NCI-H345 (cell line): ENCODE measurements at regions not wholly inside any gene's neighbourhood (a gene's known extent, or its start where the extent isn't known, plus 50 kb on each side); places are given as distances from the start of the nearest gene placed in this dataset.
"Not testable (repeated sequence)": the region's sequence is repeated elsewhere in the genome, so short reads cannot be mapped to it uniquely, and the experiment has no call there.

Experiments used
- DNase-seq: peaks from one replicate; lab custom pipeline; 2025; lab: John Stamatoyannopoulos, UW

DNA sequence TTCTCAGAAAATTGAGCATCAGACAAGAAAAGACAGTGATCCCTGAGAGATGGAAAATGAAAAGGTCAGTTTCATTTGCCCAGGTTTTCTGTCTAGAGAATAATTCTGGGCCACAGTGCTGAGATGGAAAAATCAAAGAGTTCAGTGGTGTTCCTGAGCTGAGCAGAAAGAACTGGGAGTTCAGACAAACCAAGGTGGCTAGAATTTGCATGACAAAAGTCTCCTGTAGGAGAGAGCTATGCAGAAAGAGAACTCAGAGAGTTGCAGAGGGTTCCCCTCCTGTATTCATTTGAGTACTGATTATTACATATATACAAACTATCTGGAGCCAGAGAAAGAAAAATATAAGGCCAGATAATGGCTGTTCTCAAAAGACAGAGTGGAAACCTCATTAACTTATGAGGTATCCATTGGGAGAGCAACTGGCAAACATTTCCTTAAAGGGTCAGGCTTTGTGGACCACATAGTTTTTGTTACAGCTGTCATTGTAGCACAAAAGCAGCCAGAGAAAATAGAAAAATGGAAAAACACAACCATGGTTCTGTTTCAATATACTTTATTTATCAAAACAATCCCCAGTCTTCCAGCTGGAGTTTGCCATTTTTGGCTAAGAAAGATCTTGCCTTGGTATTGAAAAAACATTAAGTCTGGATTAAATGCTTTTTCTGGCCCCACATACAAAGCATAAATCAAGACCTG, 1004.1 kb downstream of the TBL1XR1 start:
- DNase-seq: no peak

GRCh38 chr3:176190755-176191154, 1006.5 kb downstream of the TBL1XR1 start:
- no peak for DNase-seq

DNA sequence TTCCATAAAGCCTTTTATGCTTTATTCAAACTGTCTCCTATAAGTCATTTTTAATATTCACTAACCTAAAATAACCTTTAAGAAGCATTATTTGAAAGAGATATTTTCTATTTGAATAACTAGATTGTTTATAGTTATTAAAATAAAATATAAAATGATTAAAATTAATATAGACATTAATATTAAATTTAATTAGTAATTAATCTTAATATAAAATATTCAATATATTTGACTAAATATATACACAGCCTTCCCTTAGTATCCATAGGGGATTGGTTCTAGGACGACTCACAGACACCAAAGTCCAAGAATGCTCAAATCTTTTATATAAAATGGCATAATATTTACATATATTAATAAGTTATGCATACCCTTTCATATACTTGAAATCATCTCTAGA, 1014.1 kb downstream of the TBL1XR1 start:
- DNase-seq: no peak

DNA sequence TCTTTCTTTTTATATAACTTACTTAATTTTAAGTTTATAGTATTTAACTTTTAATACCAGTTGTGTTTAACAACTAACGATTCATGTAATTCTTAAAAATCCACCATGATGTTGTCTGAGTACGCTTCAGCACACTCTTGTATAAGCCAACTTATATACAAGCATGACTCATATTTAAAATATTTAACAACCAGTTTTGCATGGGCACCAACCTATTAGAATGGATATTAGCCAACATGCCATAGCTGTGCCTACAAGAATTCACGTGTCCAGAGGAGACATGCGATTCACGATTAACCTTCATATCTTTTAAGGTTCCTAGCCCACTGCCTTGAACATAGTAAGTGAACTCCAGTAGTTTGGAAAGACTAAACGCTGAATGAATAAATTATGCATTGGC, 1023.2 kb downstream of the TBL1XR1 start:
- no peak for DNase-seq

DNA sequence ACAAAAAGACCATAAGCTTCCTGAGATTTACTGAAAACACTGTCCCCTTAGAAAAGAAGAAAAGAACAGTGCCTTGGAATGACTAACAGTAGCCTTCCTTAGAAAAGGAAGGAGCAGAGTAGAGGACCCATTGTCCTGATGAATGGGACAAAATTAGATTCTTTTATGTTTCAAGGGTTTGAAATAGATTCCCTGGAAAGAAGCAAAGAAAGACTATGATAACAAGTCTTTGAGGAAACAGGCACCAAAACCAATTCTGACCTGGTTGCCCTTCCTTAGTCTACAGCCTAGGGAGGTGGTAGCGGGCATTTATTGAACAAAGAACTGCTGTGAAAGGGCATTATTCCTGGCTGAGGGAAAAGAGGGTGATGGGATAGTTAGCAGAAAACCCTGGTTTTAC, 1024.8 kb downstream of the TBL1XR1 start:
- DNase-seq: no peak

GRCh38 chr3:176167272-176167671, 1030.0 kb downstream of the TBL1XR1 start:
- DNase-seq: no peak

GRCh38 chr3:176160997-176161396, 1036.3 kb downstream of the TBL1XR1 start:
- DNase-seq: no peak

DNA sequence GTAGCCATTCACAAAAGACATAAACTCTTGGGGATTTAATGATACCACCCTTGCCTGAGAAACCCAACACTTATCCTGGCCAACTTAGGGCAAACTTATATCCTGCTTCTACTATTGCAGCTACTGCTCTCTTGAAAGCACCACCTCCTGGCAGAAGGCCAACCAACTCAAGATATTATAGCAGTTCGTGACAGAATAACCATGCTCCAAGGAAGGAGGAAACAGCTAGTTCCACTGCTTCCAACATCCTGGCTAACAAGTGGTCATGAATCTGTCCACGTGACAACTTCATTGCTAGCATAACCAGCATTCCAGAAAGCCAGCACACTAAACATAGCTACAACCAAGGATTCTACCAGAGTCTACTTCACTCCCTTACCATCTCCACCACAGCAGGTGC, 1037.5 kb downstream of the TBL1XR1 start:
- no peak for DNase-seq

GRCh38 chr3:176155012-176155411, 1042.3 kb downstream of the TBL1XR1 start:
- DNase-seq: no peak

- no peak for DNase-seq
These were observed 1047.7 kb downstream of the TBL1XR1 start for GRCh38 chr3:176149567-176149966.

- peak; percentile 93 for DNase-seq
These were observed 1050.0 kb downstream of the TBL1XR1 start for GRCh38 chr3:176147251-176147650.

DNA sequence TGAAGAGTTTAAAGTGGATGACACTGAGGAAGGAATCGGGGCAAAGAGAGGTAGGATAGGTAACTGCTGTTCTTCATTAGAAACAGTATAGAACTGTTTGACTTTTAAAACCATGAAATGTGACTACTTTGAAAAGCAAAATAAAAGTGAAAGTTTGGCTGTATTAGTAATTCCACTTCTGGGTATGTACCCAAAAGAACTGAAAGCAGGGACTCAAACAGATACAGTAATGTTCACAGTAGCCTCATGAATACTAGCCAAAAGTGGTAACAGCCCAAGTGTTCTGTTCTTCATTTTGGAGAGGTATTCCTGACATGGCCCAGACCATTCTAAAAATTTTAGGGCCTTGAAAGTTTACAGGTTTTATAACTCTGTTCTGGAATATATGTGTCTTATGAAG, 1055.4 kb downstream of the TBL1XR1 start:
- DNase-seq: no peak

DNA sequence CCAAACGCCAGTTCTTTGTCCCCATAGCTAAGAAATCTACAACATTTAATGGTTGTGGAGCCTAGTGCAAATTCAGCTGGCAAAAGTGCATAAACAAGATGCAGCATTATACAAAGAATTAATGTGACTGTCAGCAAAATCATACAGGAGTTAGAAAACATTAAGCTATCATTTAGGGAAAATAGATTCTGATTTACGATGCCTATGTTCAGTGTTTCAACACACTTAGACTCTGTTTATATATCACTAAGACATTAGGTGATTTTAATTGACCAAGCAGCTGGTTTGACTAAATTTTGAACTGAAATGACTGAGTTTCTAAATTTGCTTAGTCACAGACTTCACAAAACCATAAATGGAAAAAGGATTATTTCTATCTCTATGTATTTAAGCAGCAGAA, 1076.8 kb downstream of the TBL1XR1 start:
- no peak for DNase-seq

DNA sequence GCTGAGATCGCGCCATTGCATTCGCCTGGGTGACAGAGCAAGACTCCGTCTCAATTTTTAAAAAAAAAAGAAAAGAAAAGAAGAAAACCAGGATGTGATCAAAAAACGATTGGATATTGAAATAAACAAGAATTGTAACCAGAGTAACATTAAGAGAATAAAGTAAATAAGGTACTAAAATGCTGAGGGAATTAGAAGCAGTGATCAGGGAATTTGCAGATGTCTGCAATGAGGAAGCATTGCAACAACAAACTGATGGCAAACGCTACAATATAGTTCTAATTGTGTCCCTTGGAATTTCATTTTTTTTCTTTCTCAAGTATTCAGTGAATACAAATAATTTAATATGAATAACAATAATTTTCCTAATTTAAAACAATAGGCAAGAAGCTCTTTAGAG, 1077.5 kb downstream of the TBL1XR1 start:
- DNase-seq: no peak

DNA sequence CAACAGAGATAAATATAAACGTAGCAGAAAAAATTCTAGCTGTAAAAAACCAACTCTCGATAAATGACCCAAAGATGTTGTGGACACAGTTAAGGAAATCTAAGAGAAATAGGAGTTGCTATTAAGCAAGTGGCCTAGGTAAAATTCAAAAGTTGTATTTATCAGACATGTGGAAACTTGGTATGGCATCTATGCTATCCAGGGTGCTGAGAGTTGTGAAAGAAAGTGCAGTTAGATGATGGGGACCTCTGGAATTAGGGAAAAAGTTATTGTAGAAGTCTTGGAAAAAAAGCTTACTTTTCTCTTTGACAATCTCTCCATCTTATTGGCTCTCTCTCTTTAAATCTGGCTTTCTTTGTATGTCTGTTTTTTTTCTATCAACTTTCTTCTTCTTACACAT, 1090.9 kb downstream of the TBL1XR1 start:
- no peak for DNase-seq

- no peak for DNase-seq
These were observed 1100.3 kb downstream of the TBL1XR1 start for GRCh38 chr3:176097027-176097426.

DNA sequence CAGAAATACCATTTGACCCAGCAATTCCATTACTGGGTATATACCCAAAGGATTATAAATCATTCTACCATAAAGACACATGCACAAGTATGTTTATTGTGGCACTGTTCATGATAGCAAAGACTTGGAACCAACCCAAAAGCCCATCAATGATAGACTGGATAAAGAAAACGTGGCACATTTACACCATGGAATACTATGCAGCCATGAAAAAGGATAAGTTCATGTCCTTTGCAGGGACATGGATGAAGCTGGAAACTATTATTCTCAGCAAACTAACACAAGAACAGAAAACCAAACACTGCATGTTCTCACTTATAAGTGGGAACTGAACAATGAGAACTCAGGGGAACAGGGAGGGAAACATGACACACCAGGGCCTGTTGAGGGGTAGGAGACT, 1103.4 kb downstream of the TBL1XR1 start:
- DNase-seq: not testable (repeated sequence)

DNA sequence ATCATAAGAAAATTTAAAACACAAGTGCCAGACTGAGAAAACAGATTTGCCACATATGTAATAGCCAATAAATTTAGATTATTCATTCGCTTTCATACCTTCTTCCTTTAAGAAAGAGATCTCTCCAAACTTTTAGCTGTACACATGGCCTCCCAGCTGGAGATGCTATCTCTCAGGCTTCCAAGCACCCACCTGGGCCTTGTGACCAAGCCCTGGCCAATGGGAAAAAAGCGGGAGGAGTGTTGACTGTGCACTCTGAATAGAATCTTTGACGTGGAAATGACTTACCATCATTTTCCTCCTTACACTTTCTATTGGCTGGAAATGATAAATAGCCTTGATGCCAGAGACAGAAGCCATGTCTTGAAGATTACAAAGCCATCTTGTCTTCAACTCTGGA, 1106.6 kb downstream of the TBL1XR1 start:
- no peak for DNase-seq

- no peak for DNase-seq
These were observed 1108.3 kb downstream of the TBL1XR1 start for GRCh38 chr3:176088962-176089383.

- no peak for DNase-seq
These were observed 1110.1 kb downstream of the TBL1XR1 start for GRCh38 chr3:176087066-176087697.

- no peak for DNase-seq
These were observed 1117.5 kb downstream of the TBL1XR1 start for GRCh38 chr3:176079785-176080184.

- DNase-seq: no peak
These were observed 1118.4 kb downstream of the TBL1XR1 start for GRCh38 chr3:176078906-176079305.

GRCh38 chr3:176075491-176075890, 1121.8 kb downstream of the TBL1XR1 start:
- no peak for DNase-seq

- no peak for DNase-seq
These were observed 1122.2 kb downstream of the TBL1XR1 start for GRCh38 chr3:176075046-176075445.
